KMS-11 (cell line): ENCODE measurements at regions not wholly inside any gene's neighbourhood (a gene's known extent, or its start where the extent isn't known, plus 50 kb on each side); places are given as distances from the start of the nearest gene placed in this dataset.

Experiments used
- H2AFZ ChIP-seq: fragments of 200-600 bp; sonication (generic); 2 replicates; pipeline ENCODE4 v1.6.1; 2016; ENCODE audit warnings: antibody characterized with exemption, mixed run types, low read depth
- H3K27ac ChIP-seq: fragments of 200-600 bp; sonication (generic); 2 replicates; pipeline ENCODE4 v1.6.1; 2016; ENCODE audit warnings: mild to moderate bottlenecking, mixed run types
- H3K27me3 ChIP-seq: fragments of 200-600 bp; sonication (generic); 2 replicates; pipeline ENCODE4 v1.6.1; 2017; ENCODE audit warnings: mild to moderate bottlenecking, low read depth, mixed run types, moderate library complexity; ENCODE audit not compliant: insufficient read depth
- H3K36me3 ChIP-seq: fragments of 200-600 bp; sonication (generic); 2 replicates; pipeline ENCODE4 v1.6.1; 2017; ENCODE audit warnings: mild to moderate bottlenecking, mixed run types; ENCODE audit not compliant: insufficient read depth
- H3K4me1 ChIP-seq: fragments of 200-600 bp; sonication (generic); 2 replicates; pipeline ENCODE4 v1.6.1; 2016; ENCODE audit warnings: mild to moderate bottlenecking, low read depth, mixed run types; ENCODE audit not compliant: poor library complexity, severe bottlenecking
- H3K4me2 ChIP-seq: fragments of 200-600 bp; sonication (generic); 2 replicates; pipeline ENCODE4 v1.7.0; 2016; ENCODE audit warnings: mild to moderate bottlenecking, mixed run types
- H3K4me3 ChIP-seq: fragments of 200-600 bp; sonication (generic); IDR thresholded peaks from 2 replicates; pipeline ENCODE4 v1.6.1; 2017; ENCODE audit warnings: low read depth, low read length, mixed read lengths; ENCODE audit not compliant: insufficient read depth
- H3K79me2 ChIP-seq: fragments of 200-600 bp; sonication (generic); 2 replicates; pipeline ENCODE4 v1.6.1; 2016; ENCODE audit warnings: low read depth, mixed run types; ENCODE audit not compliant: insufficient read depth
- H3K9ac ChIP-seq: fragments of 200-600 bp; sonication (generic); 2 replicates; pipeline ENCODE4 v1.6.1; 2016; ENCODE audit warnings: mild to moderate bottlenecking, mixed run types
- H4K20me1 ChIP-seq: fragments of 200-600 bp; sonication (generic); 2 replicates; pipeline ENCODE4 v1.6.1; 2016; ENCODE audit warnings: mild to moderate bottlenecking, mixed run types; ENCODE audit not compliant: insufficient read depth
- TF ChIP-seq, protein P1 (sequence below): fragments of 200-600 bp; sonication (generic); conservative IDR thresholded peaks from 2 replicates; pipeline ENCODE4 v1.6.1; 2017; ENCODE audit warnings: low read depth, mild to moderate bottlenecking, antibody characterized with exemption, low read length, moderate library complexity, mixed read lengths

- no peak overlapping the region for H2AFZ ChIP-seq
- H3K27ac ChIP-seq: no peak overlapping the region
- no peak overlapping the region for H3K4me3 ChIP-seq
- no peak overlapping the region for H3K9ac ChIP-seq
- no peaks in the 10 kb centered on the region for H3K36me3 ChIP-seq
- H3K4me2 ChIP-seq: no peak overlapping the region
- no peaks in the 10 kb centered on the region for H3K27me3 ChIP-seq
- peaks cover 4% of the 10 kb centered on the region for H3K4me1 ChIP-seq
- no peaks in the 10 kb centered on the region for H4K20me1 ChIP-seq
- no peaks in the 10 kb centered on the region for H3K79me2 ChIP-seq
- TF ChIP-seq, protein P1, sequence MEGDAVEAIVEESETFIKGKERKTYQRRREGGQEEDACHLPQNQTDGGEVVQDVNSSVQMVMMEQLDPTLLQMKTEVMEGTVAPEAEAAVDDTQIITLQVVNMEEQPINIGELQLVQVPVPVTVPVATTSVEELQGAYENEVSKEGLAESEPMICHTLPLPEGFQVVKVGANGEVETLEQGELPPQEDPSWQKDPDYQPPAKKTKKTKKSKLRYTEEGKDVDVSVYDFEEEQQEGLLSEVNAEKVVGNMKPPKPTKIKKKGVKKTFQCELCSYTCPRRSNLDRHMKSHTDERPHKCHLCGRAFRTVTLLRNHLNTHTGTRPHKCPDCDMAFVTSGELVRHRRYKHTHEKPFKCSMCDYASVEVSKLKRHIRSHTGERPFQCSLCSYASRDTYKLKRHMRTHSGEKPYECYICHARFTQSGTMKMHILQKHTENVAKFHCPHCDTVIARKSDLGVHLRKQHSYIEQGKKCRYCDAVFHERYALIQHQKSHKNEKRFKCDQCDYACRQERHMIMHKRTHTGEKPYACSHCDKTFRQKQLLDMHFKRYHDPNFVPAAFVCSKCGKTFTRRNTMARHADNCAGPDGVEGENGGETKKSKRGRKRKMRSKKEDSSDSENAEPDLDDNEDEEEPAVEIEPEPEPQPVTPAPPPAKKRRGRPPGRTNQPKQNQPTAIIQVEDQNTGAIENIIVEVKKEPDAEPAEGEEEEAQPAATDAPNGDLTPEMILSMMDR: no peak
These were observed 52.2 kb upstream of the IRF2BP2 start for GRCh38 chr1:234662148-234662547.

DNA sequence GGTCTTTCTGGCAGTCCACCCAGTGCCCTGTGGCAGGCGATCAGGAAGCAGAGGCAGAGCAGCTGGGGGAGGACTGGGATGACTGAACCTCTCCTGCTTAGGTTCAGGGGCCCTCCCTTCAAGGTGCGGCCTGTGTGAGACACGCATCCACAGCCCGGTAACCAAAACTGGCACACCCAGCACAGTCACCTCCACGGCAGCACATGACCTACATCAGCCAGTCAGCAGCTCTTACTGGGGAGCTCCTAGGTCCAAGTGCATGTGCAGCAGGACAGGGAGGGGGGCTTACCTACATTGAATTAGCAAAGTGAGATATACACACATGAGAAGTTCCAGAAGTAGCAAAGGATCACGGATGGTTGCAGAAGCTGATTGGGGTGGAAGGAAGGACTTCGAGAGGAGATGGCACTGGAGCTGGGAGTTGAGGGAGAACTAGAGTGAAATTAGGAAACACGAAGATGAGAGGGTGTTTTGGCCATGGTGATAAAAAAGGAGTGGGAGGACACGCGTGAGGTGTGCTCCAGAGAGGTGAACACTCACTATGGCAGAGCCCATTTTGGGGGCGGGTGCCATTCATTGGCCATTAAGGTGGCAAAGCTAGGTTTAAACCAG is 51.4 kb upstream of the IRF2BP2 start:
- Histone ChIP-seq H3K79me2 (no peaks in the 10 kb centered on the region), H2AFZ (no peak overlapping the region), H3K4me2 (no peak overlapping the region), H4K20me1 (no peaks in the 10 kb centered on the region), H3K36me3 (no peaks in the 10 kb centered on the region), H3K27me3 (no peaks in the 10 kb centered on the region), H3K9ac (no peak overlapping the region), H3K27ac (no peak overlapping the region), H3K4me1 (peaks cover 5% of the 10 kb centered on the region), H3K4me3 (no peak overlapping the region)
- TF ChIP-seq, protein P1: no peak

GRCh38 chr1:234660536-234661316 is 50.7 kb upstream of the IRF2BP2 start:
- H3K4me2 ChIP-seq: no peak overlapping the region
- peaks cover 5% of the 10 kb centered on the region for H3K4me1 ChIP-seq
- no peak overlapping the region for H3K4me3 ChIP-seq
- no peaks in the 10 kb centered on the region for H3K79me2 ChIP-seq
- H3K27ac ChIP-seq: no peak overlapping the region
- no peak overlapping the region for H3K9ac ChIP-seq
- H4K20me1 ChIP-seq: no peaks in the 10 kb centered on the region
- no peaks in the 10 kb centered on the region for H3K27me3 ChIP-seq
- H3K36me3 ChIP-seq: no peaks in the 10 kb centered on the region
- no peak overlapping the region for H2AFZ ChIP-seq
- TF ChIP-seq, protein P1: no peak
